GM12873 (cell line): ENCODE measurements at regions not wholly inside any gene's neighbourhood (a gene's known extent, or its start where the extent isn't known, plus 50 kb on each side); places are given as distances from the start of the nearest gene placed in this dataset.

Source experiments
- CTCF ChIP-seq: IDR thresholded peaks from 2 replicates; pipeline ENCODE4 v1.5.1; 2012; ENCODE audit warnings: low read depth, mild to moderate bottlenecking, moderate library complexity, low read length, control low read depth; ENCODE audit not compliant: insufficient read depth; ENCODE audit errors: missing control alignments

GRCh38 chr9:88736136-88736637, 201.2 kb downstream of the NXNL2 start:
- no peak for TF ChIP-seq CTCF

- no peak for TF ChIP-seq CTCF
Observed at GRCh38 chr9:88737031-88737430, 202.1 kb downstream of the NXNL2 start.

- no peak for TF ChIP-seq CTCF
Observed at GRCh38 chr9:88737876-88738275, 202.9 kb downstream of the NXNL2 start.

GRCh38 chr9:88738709-88739108, 203.7 kb downstream of the NXNL2 start:
- no peak for TF ChIP-seq CTCF

GRCh38 chr9:88739373-88739772, 204.4 kb downstream of the NXNL2 start:
- no peak for TF ChIP-seq CTCF

GRCh38 chr9:88740844-88741243, 205.9 kb downstream of the NXNL2 start:
- no peak for TF ChIP-seq CTCF

- peak; percentile 57 for TF ChIP-seq CTCF
Observed at GRCh38 chr9:88741335-88741734, 206.4 kb downstream of the NXNL2 start.

GRCh38 chr9:88742483-88742882, 207.5 kb downstream of the NXNL2 start:
- TF ChIP-seq CTCF: no peak
